ENCODE measurements at regions not wholly inside any gene's neighbourhood (a gene's known extent, or its start where the extent isn't known, plus 50 kb on each side); places are given as distances from the start of the nearest gene placed in this dataset.
"Not testable (repeated sequence)": the region's sequence is repeated elsewhere in the genome, so short reads cannot be mapped to it uniquely, and the experiment has no call there.

DNA sequence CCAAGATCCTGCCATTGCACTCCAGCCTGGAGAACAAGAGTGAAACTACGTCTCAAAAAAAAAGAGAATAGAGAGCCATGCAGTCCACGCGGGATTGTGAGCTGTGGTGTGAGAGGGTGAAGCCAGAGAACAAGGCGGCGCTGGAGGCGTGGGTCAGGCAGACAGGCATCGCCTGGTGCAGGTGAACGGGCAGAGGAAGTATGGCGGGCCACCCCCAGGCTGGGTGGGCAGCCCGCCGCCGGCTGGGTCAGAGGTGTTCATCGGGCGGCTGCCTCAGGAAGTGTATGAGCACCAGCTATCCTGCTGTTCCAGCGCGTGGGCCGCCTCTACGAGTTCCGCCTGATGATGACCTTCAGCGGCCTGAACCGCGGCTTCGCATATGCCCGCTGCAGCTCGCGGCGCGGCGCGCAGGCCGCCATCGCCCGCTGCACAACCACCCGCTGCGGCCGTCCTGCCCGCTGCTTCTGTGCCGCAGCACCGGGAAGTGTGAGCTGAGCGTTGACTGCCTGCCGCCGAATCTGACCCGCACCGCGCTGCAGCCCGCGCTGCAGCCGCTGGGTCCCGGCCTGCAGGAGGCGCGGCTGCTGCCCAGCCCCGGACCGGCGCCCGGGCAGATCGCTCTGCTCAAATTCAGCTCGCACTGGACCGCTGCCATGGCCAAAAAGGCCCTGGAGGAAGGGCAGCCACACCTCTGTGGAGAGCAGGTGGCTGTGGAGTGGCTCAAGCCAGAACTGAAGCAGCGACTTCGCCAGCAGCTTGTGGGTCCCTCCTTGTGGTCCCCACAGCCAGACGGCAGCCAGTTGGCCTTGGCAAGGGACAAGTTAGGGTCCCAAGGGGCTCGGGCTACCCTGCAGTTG, 95.5 kb upstream of the PLEKHM1 start:
- not testable (repeated sequence) for DNase-seq (ENCODE audit: low read depth)

DNA sequence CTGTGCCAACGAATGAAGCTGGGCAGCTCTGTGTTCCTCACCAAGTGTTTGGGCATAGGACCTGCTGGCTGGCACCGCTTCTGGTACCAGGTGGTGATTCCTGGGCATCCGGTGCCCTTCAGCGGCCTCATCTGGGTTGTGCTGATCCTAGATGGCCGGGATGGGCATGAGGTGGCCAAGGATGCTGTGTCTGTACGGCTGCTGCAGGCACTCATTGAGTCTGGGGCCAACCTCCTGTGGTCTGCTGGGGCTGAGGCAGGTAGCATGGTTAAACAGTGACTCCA, 96.1 kb upstream of the PLEKHM1 start:
- not testable (repeated sequence) for DNase-seq (ENCODE audit: low read depth)

DNA sequence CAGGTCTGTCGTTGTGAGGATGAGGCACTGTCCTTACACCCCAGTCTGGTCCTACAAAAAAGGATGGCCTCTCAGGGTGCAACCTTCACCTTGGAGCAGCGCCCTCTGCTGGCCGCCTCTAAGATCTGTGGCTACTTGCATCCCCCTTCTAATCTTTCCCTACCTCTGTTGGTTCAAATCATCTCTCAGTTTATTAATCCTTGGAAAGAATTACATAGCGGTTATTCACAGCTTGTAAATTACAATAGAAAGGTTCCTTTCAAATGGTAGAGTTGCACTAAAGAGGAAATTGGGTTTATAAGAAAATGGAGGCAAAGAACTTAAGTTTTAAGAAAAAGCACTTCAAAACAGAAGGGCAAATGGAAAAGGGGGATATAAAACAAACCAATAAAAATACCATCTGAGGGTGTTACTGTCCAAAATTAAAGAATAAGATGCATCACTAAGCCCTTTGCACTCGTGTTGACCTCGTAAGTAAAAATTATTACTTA, 102.0 kb upstream of the PLEKHM1 start:
- DNase-seq (ENCODE audit: low read depth): not testable (repeated sequence)

DNA sequence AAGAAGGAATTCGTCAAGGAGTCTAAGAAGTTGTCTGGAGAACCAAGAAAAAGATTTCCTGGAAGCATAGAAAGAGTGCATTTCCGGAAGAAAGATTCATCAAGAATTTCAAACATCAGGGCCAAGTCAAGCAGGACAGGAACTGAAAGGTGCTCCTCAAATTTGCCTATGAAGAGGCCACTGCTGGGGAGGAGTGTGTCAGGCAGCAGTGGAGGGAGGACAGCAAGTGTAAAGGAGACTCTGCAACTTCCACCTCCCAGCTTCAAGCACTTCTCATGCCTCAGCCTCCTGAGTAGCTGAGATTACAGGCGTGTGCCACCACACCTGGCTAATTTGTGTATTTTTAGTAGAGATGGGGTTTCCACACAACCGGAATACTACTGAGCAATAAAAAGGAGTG, 105.8 kb upstream of the PLEKHM1 start:
- not testable (repeated sequence) for DNase-seq (ENCODE audit: low read depth)

DNA sequence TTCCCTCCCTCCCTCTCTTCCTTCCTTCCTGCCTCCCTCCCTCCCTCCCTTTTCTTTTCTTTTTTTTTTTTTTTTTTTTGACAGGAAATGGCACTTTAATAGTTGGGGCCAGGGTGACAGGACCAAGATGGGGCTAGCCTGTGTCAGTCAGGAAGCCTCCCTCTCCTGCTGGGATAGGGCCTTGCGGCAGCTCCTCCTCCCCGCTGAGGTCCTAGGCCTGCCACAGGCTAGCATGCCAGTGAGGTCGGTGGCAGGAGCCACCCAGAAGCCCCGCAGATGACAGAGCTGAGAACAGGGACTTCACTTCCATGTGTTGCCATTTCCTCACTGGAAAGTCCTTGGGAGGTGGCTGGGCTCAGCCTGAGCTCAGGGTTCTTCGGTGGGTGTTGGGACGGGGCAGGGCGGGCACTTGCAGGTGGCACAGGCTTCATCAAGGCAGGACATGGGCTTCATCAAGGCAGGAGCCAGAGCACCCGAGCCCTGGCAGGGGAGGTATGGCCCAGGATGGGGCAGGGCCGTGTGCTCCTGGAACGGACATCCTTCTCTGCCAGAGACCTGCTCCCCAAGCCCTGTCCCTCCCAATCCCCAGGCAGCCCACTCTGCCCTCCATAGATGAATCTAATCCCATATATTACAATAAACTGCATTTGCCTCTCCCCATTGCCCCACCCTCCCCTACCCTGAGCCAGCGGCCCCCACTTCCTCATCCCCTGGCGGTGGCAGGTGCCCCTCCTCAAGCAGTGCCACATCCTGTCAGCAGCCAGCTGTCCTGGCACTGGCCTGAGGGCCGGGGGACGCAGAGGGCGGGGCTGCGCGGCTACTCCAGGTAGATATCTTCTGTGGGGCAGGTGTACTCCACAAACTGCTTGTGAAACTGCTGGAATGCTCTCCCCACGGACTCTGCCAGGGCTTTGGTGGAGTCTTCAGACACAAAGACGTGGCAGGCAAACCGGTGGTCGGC, 109.8 kb upstream of the PLEKHM1 start:
- DNase-seq (ENCODE audit: low read depth): not testable (repeated sequence)

DNA sequence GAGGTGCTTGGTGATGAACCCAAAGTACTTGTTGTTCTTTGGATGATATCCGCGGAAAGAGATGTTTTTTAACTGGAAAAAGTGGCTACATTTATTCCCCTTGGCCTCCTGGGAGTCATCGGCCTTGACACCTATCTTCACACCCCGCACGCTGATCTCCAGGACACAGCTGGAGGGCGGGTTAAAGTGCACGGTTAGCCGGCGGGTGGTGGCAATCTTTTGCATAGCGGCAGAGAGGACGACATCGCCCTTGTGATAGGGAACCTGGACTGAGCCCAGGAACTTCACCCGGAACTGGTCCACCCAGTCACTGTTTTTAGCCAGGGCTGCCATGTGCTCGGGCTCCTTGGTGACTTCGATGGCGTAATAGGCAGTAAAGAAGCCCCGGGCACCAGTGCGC, 110.5 kb upstream of the PLEKHM1 start:
- DNase-seq (ENCODE audit: low read depth): not testable (repeated sequence)

DNA sequence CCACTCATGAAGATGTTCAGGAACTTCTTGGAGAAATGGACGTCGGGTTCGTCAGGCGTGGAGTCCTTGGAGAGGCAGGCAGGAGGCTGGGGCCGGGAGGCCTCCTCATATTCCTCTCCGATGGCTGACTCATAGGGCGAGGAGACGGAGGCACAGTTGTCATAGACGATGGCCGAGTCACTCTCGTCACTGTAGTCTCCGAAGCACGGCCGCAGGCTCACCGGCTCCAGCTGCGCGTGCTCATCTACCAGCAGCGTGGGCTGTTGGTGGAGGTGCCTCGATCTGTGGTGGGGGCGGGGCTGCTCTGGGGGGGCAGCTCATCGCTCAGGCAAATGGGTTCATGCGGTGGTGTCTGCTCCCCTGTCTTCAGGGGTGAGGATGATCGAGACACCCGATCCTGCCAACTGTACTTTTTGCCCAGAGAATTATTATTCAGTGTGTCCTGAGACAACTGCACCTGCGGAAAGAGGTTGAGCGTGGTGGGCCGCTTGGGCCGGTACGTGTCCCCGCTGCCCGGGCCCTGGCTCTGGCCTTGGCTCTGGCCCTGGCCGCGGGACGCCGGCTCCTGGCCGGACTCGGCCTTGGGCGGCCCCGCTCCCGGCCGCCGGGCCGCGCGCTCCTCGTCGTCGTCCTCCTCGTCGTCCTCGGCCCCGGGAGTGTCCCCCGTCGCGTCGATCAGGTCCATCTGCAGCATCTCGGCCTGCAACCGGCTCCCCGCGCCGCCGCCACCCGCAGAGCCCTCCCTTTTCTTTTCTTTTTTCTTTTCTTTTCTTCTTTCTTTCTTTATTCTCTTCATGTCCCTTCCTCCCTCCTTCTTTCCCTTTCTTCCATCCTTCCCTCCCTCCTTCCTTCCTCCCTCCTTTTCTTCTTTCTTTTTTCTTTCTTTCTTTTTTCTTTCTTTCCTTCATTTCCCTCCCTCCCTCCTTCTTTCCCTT, 111.4 kb upstream of the PLEKHM1 start:
- DNase-seq (ENCODE audit: low read depth): not testable (repeated sequence)

DNA sequence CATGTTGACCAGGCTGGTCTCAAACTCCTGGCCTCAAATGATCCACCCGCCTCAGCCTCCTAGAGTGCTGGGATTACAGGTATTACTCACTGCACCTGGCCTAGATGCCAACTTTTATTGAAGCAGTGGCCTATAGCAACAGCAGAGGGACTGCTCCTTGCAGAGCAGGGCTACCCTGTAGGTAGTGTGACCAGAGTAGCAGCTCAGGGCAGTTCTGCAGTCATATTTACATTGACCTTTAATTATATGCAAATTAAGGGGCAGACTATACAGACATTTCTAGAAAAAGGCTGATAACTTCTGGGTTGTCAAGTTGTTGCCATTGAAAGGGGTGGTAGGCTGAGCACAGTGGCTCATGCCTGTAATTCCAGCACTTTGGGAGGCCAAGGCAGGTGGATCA, 115.2 kb upstream of the PLEKHM1 start:
- DNase-seq (ENCODE audit: low read depth): not testable (repeated sequence)

DNA sequence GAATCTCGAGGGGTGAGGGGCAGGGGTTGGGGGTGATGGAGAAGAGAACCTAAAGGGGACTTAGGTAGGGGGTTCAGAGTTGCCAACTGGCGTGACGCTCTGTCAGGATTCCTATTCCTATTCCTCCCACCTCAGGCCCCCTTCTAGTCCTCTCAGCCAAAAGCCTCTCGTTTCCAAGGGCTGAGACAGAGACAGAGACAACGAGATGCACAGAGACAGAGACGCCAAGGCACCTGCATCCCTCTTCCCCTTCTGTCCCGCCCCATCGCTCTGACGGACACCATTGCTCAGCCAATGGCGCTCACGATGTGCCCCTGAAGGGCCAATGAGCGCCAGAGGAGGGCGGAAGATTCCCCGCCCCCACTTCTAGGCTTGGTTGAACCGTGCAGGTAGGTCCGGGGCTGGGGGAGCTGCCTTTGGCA, 129.5 kb upstream of the PLEKHM1 start:
- DNase-seq (ENCODE audit: low read depth): peak; percentile 8

DNA sequence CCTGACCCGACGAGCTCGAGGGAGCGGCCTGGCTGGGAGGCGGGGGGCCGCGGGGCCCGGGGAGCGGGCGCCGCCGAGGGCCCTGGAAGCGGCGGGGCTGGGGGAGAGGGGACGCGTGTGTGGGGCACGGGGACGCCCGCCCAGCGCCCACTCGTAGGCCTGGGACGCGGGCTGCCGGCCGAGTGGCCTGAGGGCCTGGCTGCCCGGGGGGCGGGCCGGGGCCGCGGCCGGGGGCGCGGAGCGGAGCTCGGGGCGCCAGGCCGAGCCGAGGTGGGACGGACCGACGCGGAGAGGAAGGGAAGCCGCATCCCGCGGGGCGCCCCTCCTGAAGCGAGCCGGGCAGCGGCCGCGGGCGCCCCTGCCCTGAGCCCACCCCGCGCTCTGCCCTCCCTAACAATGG, 129.9 kb upstream of the PLEKHM1 start:
- DNase-seq (ENCODE audit: low read depth): not testable (repeated sequence)

DNA sequence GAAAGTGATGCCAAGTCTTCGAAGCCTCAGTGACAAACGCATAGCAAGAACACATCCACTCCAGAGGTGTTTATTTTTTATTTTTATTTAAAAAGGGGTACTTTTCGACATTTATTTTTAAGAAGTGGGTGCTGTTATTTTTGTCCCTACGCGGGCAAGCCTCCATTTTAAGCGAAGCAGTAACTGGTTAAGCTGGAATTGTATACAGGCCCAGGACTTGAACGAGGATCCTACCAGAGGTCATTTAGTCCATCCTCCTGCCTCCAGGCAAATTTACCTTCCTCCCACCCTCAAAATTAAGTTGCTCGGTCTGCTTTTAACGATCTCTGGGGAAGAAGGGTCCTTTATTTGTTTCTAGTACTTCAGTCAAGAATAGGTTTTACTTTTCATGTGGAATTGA, 130.6 kb upstream of the PLEKHM1 start:
- not testable (repeated sequence) for DNase-seq (ENCODE audit: low read depth)

DNA sequence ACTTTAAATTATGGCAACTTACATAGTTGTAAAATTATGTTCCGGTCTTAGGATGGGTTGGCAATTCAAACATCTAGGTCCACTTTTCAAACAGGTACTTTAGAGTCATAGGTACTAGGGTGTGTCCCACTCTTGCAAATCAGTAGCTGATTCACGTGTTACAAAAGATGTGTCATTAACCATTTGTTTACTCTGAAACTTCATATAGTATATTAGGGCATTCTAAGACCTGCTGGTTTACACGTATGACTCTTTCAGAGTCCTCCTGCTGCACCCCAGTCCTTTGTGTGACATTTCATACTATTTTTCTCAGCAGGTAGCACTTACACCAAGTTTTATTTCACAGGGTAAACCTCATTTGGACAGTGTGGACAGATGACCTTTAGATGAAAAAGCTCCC, 131.8 kb upstream of the PLEKHM1 start:
- not testable (repeated sequence) for DNase-seq (ENCODE audit: low read depth)

DNA sequence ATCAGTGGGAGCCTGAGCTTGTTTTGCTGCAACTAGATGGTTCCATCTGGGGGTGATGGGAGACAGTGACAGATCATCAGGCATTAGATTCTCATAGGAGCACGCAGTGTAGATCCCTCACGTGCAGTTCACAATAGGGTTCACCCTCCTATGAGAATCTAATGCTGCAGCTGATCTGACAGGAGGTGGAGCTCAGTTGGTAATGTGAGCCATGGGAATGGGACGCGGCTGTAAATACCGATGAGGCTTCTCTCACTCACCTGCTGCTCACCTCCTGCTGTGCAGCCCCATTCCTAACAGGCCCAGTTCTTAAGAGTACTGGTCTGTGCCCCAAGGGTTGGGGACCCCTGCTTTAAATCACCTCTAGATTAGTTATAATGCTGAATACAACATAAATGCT, 137.5 kb upstream of the PLEKHM1 start:
- DNase-seq (ENCODE audit: low read depth): no peak

DNA sequence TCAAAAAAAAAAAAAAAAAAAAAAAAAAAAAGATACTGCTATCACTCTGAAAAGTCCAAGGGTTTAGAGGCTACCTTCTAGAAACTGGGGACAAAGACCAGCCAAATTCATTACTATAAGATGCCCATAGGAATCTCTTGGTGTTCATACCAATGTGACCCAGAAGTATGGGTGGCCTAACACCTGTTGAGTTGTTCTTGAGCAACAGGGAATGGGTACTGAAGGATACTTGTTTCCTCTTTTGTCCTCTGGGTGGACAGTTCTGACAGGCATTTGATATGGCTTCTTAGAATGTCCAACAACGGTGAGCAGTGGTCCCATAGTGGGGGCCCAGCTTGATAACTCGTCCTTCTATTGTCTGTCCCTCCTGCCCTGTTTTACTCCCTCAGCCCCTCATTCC, 141.4 kb upstream of the PLEKHM1 start:
- DNase-seq (ENCODE audit: low read depth): no peak

DNA sequence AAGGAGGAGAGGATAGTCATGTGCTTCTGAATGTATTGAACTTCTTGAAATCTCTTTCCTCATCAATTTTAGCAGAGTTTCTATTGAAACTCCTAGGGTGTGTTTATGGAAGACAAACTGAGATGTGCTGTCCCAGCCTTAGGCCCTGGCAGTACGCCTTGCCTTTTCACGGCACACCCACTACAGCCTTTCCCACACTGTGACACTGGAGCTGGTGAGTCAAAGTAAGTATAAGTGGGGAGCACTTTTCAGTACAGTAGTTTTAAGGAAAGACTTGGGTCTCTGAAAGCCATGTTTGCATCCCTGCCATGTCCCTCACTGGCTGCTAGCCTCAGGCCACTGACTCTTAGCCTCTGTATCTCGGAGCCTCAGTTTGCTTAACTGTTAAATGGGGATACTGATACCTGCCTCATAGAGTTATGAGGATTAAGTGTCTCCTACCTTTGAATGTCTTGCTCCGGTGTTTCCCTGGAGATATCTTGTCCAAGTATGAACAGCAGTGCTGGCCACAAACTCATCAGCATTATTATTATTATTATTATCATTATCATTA, 144.7 kb upstream of the CRHR1 start:
- no peak for DNase-seq (ENCODE audit: low read depth)

DNA sequence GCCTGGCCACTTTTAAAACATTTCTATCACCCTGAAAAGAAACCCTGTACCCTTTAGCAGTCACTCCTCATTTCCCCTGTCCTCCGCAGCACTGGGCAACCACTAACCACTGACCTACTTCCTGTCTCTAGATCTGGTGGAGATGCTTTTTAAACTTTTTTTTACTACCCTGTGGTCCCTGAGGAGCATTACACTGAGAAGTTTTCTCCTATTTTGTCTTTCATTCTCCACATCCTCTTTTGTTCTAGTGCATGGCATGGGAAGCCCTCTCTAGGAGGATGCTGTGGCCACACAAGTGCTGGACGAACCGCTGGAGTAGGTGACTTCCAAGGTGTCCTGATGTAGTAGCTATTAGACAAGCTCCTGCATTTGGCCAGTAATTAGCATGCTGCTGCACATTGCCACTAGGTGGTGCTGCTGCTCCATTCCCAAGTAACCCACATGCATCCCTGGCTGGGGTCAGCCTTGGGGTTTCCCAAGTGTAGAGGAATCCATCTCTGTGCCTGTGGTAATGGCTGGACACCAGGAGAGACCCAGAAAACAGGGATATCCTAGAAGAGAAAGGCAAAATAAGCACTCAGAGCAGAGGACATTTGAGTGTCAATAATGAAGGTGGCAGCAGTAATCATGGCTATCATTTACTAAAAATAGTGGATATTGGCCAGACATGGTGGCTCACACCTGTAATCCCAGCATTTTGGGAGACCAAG, 143.8 kb upstream of the CRHR1 start:
- DNase-seq (ENCODE audit: low read depth): peak; percentile 72

DNA sequence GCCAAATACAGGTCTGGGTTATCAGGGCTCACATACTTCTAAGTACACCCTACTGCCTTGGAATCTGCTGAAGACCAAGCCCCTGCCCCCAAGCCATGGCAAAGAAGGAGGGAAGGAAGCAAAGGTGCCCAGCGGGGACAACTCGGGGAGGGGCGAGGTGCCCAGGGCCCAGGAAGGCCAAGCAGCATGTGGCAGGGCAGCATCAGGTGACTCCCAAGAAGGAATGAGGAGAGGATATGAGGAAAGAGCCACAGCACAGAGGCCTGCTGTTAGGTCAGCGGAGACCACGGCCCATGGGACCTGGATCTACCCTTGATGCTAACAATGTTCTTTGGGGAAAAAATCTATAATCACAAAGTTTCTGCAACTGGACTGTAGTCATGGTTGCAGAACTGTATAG, 142.6 kb upstream of the CRHR1 start:
- DNase-seq (ENCODE audit: low read depth): no peak

DNA sequence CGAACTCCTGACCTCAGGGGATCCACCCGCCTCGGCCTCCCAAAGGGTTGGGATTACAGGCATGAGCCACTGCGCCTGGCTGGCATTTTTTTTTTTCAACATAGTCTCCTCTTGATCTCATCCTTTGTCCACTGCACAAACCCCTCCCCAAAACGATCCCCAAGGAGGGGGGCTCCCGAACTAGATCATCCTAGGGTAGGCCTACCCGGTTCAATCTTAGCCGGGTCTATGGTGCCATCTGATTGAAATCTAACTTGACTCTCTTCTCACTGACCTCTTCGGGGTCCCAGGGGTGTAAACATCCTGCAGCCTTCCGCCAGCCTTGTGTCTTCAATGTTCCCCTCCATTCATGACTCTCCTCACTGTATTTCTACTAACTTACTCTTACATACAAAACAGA, 140.5 kb upstream of the CRHR1 start:
- no peak for DNase-seq (ENCODE audit: low read depth)

DNA sequence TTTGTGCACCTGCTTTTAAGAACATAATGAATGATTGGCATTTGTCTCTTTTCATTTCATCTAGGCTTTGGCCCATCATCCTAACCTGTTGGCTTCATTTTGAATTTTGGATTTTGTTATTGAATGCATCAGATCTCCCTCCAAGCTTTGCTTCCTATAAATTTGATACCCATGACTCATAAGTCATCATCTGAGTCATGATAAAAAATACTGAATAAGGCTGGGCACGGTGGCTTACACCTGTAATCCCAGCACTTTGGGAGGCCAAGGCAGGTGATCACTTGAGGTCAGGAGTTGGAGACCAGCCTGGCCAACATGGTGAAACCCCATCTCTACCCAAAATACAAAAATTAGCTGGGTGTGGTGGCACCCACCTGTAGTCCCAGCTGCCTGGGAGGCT, 139.5 kb upstream of the CRHR1 start:
- DNase-seq (ENCODE audit: low read depth): not testable (repeated sequence)

DNA sequence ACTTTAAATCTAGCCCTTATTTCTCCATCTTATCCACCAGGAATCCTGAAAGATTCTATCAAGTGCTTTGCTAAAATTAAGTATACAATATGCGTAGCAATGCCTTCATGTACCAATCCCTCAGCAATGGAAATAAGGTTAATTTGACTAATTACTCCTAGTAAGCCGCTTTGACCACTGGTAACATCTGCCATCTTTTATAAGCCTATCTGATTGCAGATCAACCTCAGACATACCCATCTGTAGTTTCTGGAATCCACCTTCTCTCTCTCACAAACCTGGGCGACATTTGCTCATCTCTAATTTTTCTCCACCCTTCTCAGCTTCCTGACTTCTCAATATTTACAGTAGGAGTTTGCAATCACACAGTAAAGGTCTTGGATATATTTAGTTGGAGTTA, 138.8 kb upstream of the CRHR1 start:
- no peak for DNase-seq (ENCODE audit: low read depth)

Data from renal cortical epithelial cell (primary cell).